H9 (cell line): ENCODE measurements at regions not wholly inside any gene's neighbourhood (a gene's known extent, or its start where the extent isn't known, plus 50 kb on each side); places are given as distances from the start of the nearest gene placed in this dataset.

Experiments used
- DNase-seq: peaks from one replicate; pipeline ENCODE4 v3.0.0-alpha.2; 2017
- H2AFZ ChIP-seq: one replicate; pipeline ENCODE4 v1.6.1; 2013; ENCODE audit warnings: mild to moderate bottlenecking, low read length, control low read depth, moderate library complexity
- H2AK5ac ChIP-seq: 2 replicates; pipeline ENCODE4 v1.6.1; 2013; ENCODE audit warnings: low read length, control low read depth, mixed read lengths; ENCODE audit not compliant: insufficient read length
- H2BK120ac ChIP-seq: one replicate; pipeline ENCODE4 v1.6.1; 2013; ENCODE audit warnings: low read depth, mild to moderate bottlenecking, low read length, control low read depth, inconsistent platforms; ENCODE audit not compliant: poor library complexity, severe bottlenecking
- H2BK12ac ChIP-seq: 2 replicates; pipeline ENCODE4 v1.6.1; 2013; ENCODE audit warnings: low read length, control low read depth, mixed read lengths, low read depth; ENCODE audit not compliant: insufficient read length
- H2BK15ac ChIP-seq: 2 replicates; pipeline ENCODE4 v1.6.1; 2013; ENCODE audit warnings: low read depth, low read length, control low read depth
- H2BK20ac ChIP-seq: one replicate; pipeline ENCODE4 v1.6.1; 2013; ENCODE audit warnings: low read depth, mild to moderate bottlenecking, low read length, control low read depth, inconsistent platforms; ENCODE audit not compliant: poor library complexity, severe bottlenecking
- H2BK5ac ChIP-seq: 2 replicates; pipeline ENCODE4 v1.6.1; 2013; ENCODE audit warnings: low read length, control low read depth, mixed read lengths; ENCODE audit not compliant: insufficient read length
- H3K14ac ChIP-seq: 2 replicates; pipeline ENCODE4 v1.6.1; 2013; ENCODE audit warnings: low read length, control low read depth; ENCODE audit not compliant: insufficient read depth
- H3K18ac ChIP-seq: 2 replicates; pipeline ENCODE4 v1.6.1; 2013; ENCODE audit warnings: low read depth, mild to moderate bottlenecking, mixed read lengths, low read length, control low read depth; ENCODE audit not compliant: insufficient read length
- H3K23ac ChIP-seq: 2 replicates; pipeline ENCODE4 v1.6.1; 2013; ENCODE audit warnings: low read length, control low read depth, mixed read lengths, low read depth; ENCODE audit not compliant: insufficient read length
- H3K23me2 ChIP-seq: 2 replicates; pipeline ENCODE4 v1.6.1; 2013; ENCODE audit warnings: low read depth, mild to moderate bottlenecking, mixed read lengths, low read length, control low read depth; ENCODE audit not compliant: insufficient read length, poor library complexity, severe bottlenecking
- H3K27ac ChIP-seq: 2 replicates; pipeline ENCODE4 v1.5.1; 2013; ENCODE audit warnings: low read length, control low read depth, mixed read lengths, low read depth; ENCODE audit not compliant: insufficient read length
- H3K27me3 ChIP-seq: 2 replicates; pipeline ENCODE4 v1.6.1; 2013; ENCODE audit warnings: low read length, control low read depth, inconsistent platforms; ENCODE audit not compliant: insufficient read depth
- H3K4ac ChIP-seq: 2 replicates; pipeline ENCODE4 v1.6.1; 2013; ENCODE audit warnings: low read depth, mild to moderate bottlenecking, control low read depth, inconsistent platforms, low read length, moderate library complexity
- H3K4me1 ChIP-seq: 2 replicates; pipeline ENCODE4 v1.6.1; 2013; ENCODE audit warnings: low read length, control low read depth, inconsistent platforms; ENCODE audit not compliant: insufficient read depth
- H3K4me2 ChIP-seq: 2 replicates; pipeline ENCODE4 v1.6.1; 2013; ENCODE audit warnings: low read length, control low read depth, mixed read lengths; ENCODE audit not compliant: insufficient read length, insufficient read depth
- H3K56ac ChIP-seq: 2 replicates; pipeline ENCODE4 v1.6.1; 2013; ENCODE audit warnings: low read depth, mild to moderate bottlenecking, mixed read lengths, low read length, control low read depth; ENCODE audit not compliant: insufficient read length
- H3K79me1 ChIP-seq: 2 replicates; pipeline ENCODE4 v1.6.1; 2013; ENCODE audit warnings: low read depth, mild to moderate bottlenecking, moderate library complexity, low read length, control low read depth, inconsistent platforms; ENCODE audit not compliant: insufficient read depth, poor library complexity, severe bottlenecking
- H3K79me2 ChIP-seq: 2 replicates; pipeline ENCODE4 v1.6.1; 2013; ENCODE audit warnings: low read length, control low read depth, inconsistent platforms; ENCODE audit not compliant: insufficient read depth
- H3K9ac ChIP-seq: 2 replicates; pipeline ENCODE4 v1.6.1; 2013; ENCODE audit warnings: low read length, control low read depth, mixed read lengths; ENCODE audit not compliant: insufficient read length; ENCODE audit errors: extremely low read depth
- H3K9me3 ChIP-seq: one replicate; pipeline ENCODE4 v1.6.1; 2013; ENCODE audit warnings: low read depth, low read length, inconsistent platforms; ENCODE audit not compliant: control insufficient read depth
- H3T11ph ChIP-seq: one replicate; pipeline ENCODE4 v1.6.1; 2013; ENCODE audit warnings: mild to moderate bottlenecking, low read length, control low read depth, inconsistent platforms
- H4K20me1 ChIP-seq: one replicate; pipeline ENCODE4 v1.6.1; 2013; ENCODE audit not compliant: control insufficient read depth, insufficient read length, insufficient read depth
- H4K5ac ChIP-seq: 2 replicates; pipeline ENCODE4 v1.6.1; 2013; ENCODE audit warnings: low read depth, mild to moderate bottlenecking, mixed read lengths, low read length, control low read depth; ENCODE audit not compliant: insufficient read length
- H4K8ac ChIP-seq: replicated peaks from 2 replicates; pipeline ENCODE4 v1.6.1; 2013; ENCODE audit warnings: low read length, control low read depth, mixed read lengths, low read depth; ENCODE audit not compliant: insufficient read length
- H4K91ac ChIP-seq: 2 replicates; pipeline ENCODE4 v1.6.1; 2013; ENCODE audit warnings: low read depth, mild to moderate bottlenecking, moderate library complexity, mixed read lengths, low read length, control low read depth; ENCODE audit not compliant: insufficient read length
- H3K27ac Mint-ChIP-seq, 3 experiments: 2 replicates in 2 of 3; 3 replicates in 1 of 3; pipeline ENCODE4 v1.8.0; 2020 to 2021; ENCODE audit warnings: mixed read lengths in 3 of 3, mild to moderate bottlenecking in 1 of 3, moderate library complexity in 1 of 3
- H3K27me3 Mint-ChIP-seq: 2 replicates; pipeline ENCODE4 v1.8.0; 2021; ENCODE audit warnings: low read depth, mild to moderate bottlenecking, moderate library complexity, mixed read lengths
- H3K36me3 Mint-ChIP-seq, 3 experiments: 2 replicates in 2 of 3; 3 replicates in 1 of 3; pipeline ENCODE4 v1.8.0; 2020 to 2021; ENCODE audit warnings: low read depth in 3 of 3, mixed read lengths in 3 of 3; ENCODE audit not compliant: insufficient read depth in 1 of 3
- H3K4me1 Mint-ChIP-seq, 2 experiments: 2 replicates each; pipeline ENCODE4 v1.8.0; 2020; ENCODE audit warnings: mixed read lengths in 2 of 2
- H3K4me3 Mint-ChIP-seq, 2 experiments: 2 replicates in 1 of 2; 3 replicates in 1 of 2; pipeline ENCODE4 v1.8.0; 2020 to 2021; ENCODE audit warnings: mild to moderate bottlenecking in 2 of 2, mixed read lengths in 2 of 2, moderate library complexity in 1 of 2
- H3K9me3 Mint-ChIP-seq, 2 experiments: 2 replicates in 1 of 2; 3 replicates in 1 of 2; pipeline ENCODE4 v1.8.0; 2020; ENCODE audit warnings: mild to moderate bottlenecking in 2 of 2, mixed read lengths in 2 of 2, moderate library complexity in 1 of 2
- CTCF ChIP-seq: fragments of 200-600 bp; sonication (generic); conservative IDR thresholded peaks from 3 replicates; pipeline ENCODE4 v1.8.0; 2021; ENCODE audit warnings: antibody characterized with exemption, mild to moderate bottlenecking
- WGBS: extraction: QIAGEN DNeasy Blood & Tissue Kit; methylation state at CpG from one replicate; pipeline ENCODE4 v1.1.7; 2013; ENCODE audit warnings: missing lambda C conversion rate, low lambda C conversion rate, mixed read lengths; ENCODE audit not compliant: insufficient read length; ENCODE audit errors: extremely low coverage; 5-methylcytosine and 5-hydroxymethylcytosine counted together

GRCh38 chr3:170767576-170767941 lies 102.4 kb downstream of the RPL22L1 start:
- Histone ChIP-seq H3K4me2 (no peak overlapping the region), H3K79me1 (no peaks in the 10 kb centered on the region), H3K9me3 (no peaks in the 10 kb centered on the region), H4K20me1 (no peaks in the 10 kb centered on the region), H3K79me2 (no peaks in the 10 kb centered on the region), H2BK15ac (no peak overlapping the region), H2AK5ac (no peak overlapping the region), H4K8ac (no peak overlapping the region), H2BK20ac (no peak overlapping the region), H2AFZ (no peak overlapping the region), H3K23ac (no peak overlapping the region), H3K18ac (no peak overlapping the region), H3K27me3 (no peaks in the 10 kb centered on the region), H4K5ac (no peak overlapping the region), H2BK120ac (no peak overlapping the region), H3K9ac (no peak overlapping the region), H3K27ac (no peak overlapping the region), H3K4me1 (no peaks in the 10 kb centered on the region; the same call in 1 of the 2 replicates), H4K91ac (no peak overlapping the region), H3K56ac (no peak overlapping the region), H3T11ph (no peak overlapping the region), H2BK5ac (no peak overlapping the region), H2BK12ac (no peak overlapping the region), H3K4ac (no peak overlapping the region), H3K14ac (no peak overlapping the region), H3K23me2 (no peaks in the 10 kb centered on the region)
- no peaks in the 10 kb centered on the region; the same call in 1 of the 2 replicates for H3K27me3 Mint-ChIP-seq
- H3K36me3 Mint-ChIP-seq, result no peaks in the 10 kb centered on the region
- no peak for TF ChIP-seq CTCF
- no peak overlapping the region for H3K4me3 Mint-ChIP-seq
- H3K4me1 Mint-ChIP-seq, result peaks cover 9 to 11% of the 10 kb centered on the region in 2 experiments
- no peak for DNase-seq
- no peaks in the 10 kb centered on the region for H3K9me3 Mint-ChIP-seq
- H3K27ac Mint-ChIP-seq, result no peak overlapping the region
- WGBS, result no CpG with 5 or more reads among the region's 1 CpG
